Caco-2 (cell line): ENCODE measurements at regions not wholly inside any gene's neighbourhood (a gene's known extent, or its start where the extent isn't known, plus 50 kb on each side); places are given as distances from the start of the nearest gene placed in this dataset.

Source experiments
- BruUV-seq: library from RNA; stranded (reverse); fragments of 400-500 nt; replicated peaks from 2 replicates; lab custom pipeline; 2021; lab: Mats Ljungman, UMichigan
- CTCF ChIA-PET: fragments of 300-600 bp; sonication (Branson Sonifier 250); formaldehyde crosslinking; loops from one replicate; lab custom pipeline; 2022; ENCODE audit warnings: antibody characterized with exemption; lab: Charles Lee
- POLR2A ChIA-PET: fragments of 300-600 bp; sonication (Branson Sonifier 250); formaldehyde crosslinking; loops from one replicate; lab custom pipeline; 2022; ENCODE audit warnings: antibody characterized with exemption; lab: Charles Lee
- DNase-seq, 2 experiments: peaks; one replicate each; pipeline versions ENCODE4 v3.0.0 to v3.0.0-alpha.2; 2020 to 2022
- H3K27me3 ChIP-seq: replicated peaks from 2 replicates; pipeline ENCODE4 v1.6.0; 2011; ENCODE audit warnings: low read length; ENCODE audit not compliant: control insufficient read depth, insufficient read depth
- H3K36me3 ChIP-seq: 2 replicates; pipeline ENCODE4 v1.5.1; 2011; ENCODE audit warnings: low read length; ENCODE audit not compliant: control insufficient read depth, insufficient read depth
- H3K4me1 ChIP-seq: fragments of 250-450 bp; sonication (Bioruptor Pico); 2 replicates; pipeline ENCODE4 v1.5.1; 2020; ENCODE audit warnings: mild to moderate bottlenecking
- H3K4me3 ChIP-seq: 2 replicates; pipeline ENCODE4 v1.5.1; 2011; ENCODE audit warnings: low read depth, mild to moderate bottlenecking, control low read depth, low read length
- H3K9me3 ChIP-seq: fragments of 250-450 bp; sonication (Bioruptor Pico); 2 replicates; pipeline ENCODE4 v1.5.1; 2020; ENCODE audit warnings: mild to moderate bottlenecking, moderate library complexity
- H3K27ac Mint-ChIP-seq: one replicate; pipeline ENCODE4 v1.8.0; 2022; ENCODE audit warnings: mixed read lengths; ENCODE audit not compliant: unreplicated experiment
- H3K27me3 Mint-ChIP-seq: one replicate; pipeline ENCODE4 v1.8.0; 2022; ENCODE audit warnings: mixed read lengths; ENCODE audit not compliant: insufficient read depth, unreplicated experiment
- H3K36me3 Mint-ChIP-seq: one replicate; pipeline ENCODE4 v1.8.0; 2022; ENCODE audit warnings: mild to moderate bottlenecking, mixed read lengths; ENCODE audit not compliant: insufficient read depth, unreplicated experiment
- H3K4me1 Mint-ChIP-seq: one replicate; pipeline ENCODE4 v1.8.0; 2022; ENCODE audit warnings: low read depth, mixed read lengths; ENCODE audit not compliant: unreplicated experiment
- H3K4me3 Mint-ChIP-seq: one replicate; pipeline ENCODE4 v1.8.0; 2022; ENCODE audit warnings: mild to moderate bottlenecking, moderate library complexity, mixed read lengths; ENCODE audit not compliant: unreplicated experiment
- H3K9me3 Mint-ChIP-seq: one replicate; pipeline ENCODE4 v1.8.0; 2022; ENCODE audit warnings: mixed read lengths; ENCODE audit not compliant: unreplicated experiment
- intact Hi-C: fragments of 100-400 bp; cut with micrococcal nuclease; formaldehyde crosslinking; loops from one replicate; pipeline ENCODE4 v1.10.0; 2022; ENCODE audit not compliant: unreplicated experiment
- TF ChIP-seq, protein P1 (sequence below), 2 experiments: fragments of 200-600 bp in 1 of 2; IDR thresholded peaks; 1 replicate in 1 of 2; 2 replicates in 1 of 2; pipeline versions ENCODE4 v1.5.1 to v1.8.0; 2011 to 2022; ENCODE audit warnings: antibody characterized with exemption in 1 of 2, control low read depth in 1 of 2, inconsistent platforms in 1 of 2, low read depth in 1 of 2, low read length in 1 of 2, mild to moderate bottlenecking in 1 of 2, moderate library complexity in 1 of 2; ENCODE audit not compliant: insufficient read depth in 1 of 2, severe bottlenecking in 1 of 2, unreplicated experiment in 1 of 2

DNA sequence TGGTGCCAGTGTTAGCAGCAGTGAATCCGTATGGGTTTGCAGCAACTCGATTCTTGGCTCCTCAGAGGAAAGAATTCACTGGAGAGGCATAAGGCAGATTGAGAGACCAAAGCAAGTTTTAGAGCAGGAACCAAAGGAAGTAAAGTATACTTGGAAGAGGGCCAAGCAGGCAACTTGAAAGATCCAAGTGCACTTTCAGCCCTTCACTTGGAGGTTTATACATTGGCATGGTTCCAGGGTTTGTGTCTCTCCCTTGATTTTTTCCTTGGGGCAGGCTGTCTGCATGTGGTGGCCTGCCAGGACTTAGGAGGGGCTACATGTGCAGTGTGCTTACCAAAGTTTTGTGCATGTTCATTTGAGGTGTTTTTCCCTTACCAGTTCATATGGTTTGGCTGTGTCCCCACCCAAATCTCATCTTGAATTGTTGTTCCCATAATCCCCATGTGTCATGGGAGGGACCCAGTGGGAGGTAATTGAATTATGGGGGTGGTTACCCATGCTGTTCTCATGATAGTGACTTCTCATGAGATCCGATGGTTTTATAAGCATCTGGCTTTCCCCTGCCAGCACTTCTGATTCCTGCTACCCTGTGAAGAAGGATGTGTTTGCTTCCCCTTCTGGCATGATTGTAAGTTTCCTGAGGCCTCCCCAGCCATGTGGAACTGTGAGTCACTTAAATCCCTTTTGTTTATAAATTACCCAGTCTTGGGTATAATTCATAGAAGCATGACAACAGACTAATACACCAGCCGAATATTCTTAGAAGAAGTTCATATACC lies 86.2 kb upstream of the TSPAN5 start:
- no peak overlapping the region for H3K4me3 ChIP-seq
- POLR2A ChIA-PET: no interaction called here
- TF ChIP-seq, protein P1, sequence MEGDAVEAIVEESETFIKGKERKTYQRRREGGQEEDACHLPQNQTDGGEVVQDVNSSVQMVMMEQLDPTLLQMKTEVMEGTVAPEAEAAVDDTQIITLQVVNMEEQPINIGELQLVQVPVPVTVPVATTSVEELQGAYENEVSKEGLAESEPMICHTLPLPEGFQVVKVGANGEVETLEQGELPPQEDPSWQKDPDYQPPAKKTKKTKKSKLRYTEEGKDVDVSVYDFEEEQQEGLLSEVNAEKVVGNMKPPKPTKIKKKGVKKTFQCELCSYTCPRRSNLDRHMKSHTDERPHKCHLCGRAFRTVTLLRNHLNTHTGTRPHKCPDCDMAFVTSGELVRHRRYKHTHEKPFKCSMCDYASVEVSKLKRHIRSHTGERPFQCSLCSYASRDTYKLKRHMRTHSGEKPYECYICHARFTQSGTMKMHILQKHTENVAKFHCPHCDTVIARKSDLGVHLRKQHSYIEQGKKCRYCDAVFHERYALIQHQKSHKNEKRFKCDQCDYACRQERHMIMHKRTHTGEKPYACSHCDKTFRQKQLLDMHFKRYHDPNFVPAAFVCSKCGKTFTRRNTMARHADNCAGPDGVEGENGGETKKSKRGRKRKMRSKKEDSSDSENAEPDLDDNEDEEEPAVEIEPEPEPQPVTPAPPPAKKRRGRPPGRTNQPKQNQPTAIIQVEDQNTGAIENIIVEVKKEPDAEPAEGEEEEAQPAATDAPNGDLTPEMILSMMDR (IDR thresholded peaks at IDR 0.05; ENCODE audit: insufficient read depth in 1 of 2, low read depth in 1 of 2, low read length in 1 of 2, severe bottlenecking in 1 of 2, unreplicated experiment in 1 of 2): no peak
- Mint-ChIP-seq H3K27me3 (no peaks in the 10 kb centered on the region), H3K36me3 (peaks cover 8% of the 10 kb centered on the region), H3K9me3 (peaks cover 13% of the 10 kb centered on the region), H3K27ac (no peak overlapping the region), H3K4me1 (peaks cover 22% of the 10 kb centered on the region), H3K4me3 (no peak overlapping the region)
- no peaks in the 10 kb centered on the region for H3K27me3 ChIP-seq
- intact Hi-C loops: loop anchor here (1.0 to 5.0 kb wide), 4 partner anchors 183 to 312 kb away; partner anchors contain the start of genes EIF4E and METAP1
- H3K9me3 ChIP-seq: no peaks in the 10 kb centered on the region
- CTCF ChIA-PET: no interaction called here
- BruUV-seq: no TSS peak
- no peaks in the 10 kb centered on the region for H3K36me3 ChIP-seq
- H3K4me1 ChIP-seq: peaks cover 35% of the 10 kb centered on the region
- no peak for DNase-seq

DNA sequence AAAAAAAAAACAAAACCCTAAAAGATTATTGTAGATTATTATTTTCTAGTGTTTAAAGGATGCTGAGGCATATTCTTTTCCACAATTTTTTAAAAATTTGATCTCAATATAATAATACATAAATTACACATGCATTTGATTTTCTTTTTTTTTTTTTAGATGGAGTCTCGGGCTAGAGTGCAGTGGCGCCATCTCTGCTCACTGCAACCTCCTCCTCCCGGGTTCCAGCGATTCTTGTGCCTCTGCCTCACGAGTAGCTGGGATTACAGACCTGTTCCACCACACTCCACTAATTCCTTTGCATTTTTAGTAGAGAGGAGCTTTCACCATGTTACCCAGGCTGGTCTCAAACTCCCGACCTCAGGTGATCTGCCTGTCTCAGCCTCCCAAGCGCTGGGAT lies 83.5 kb upstream of the TSPAN5 start:
- H3K36me3 Mint-ChIP-seq: no peaks in the 10 kb centered on the region
- H3K27me3 ChIP-seq: no peaks in the 10 kb centered on the region
- intact Hi-C loops: no loop called here
- H3K4me1 Mint-ChIP-seq: no peaks in the 10 kb centered on the region
- peaks cover 11% of the 10 kb centered on the region for H3K4me1 ChIP-seq
- no peaks in the 10 kb centered on the region for H3K36me3 ChIP-seq
- BruUV-seq: no TSS peak
- H3K9me3 ChIP-seq: 0 out of 2 replicates have a peak, but pooled peaks cover 4% of the 10 kb centered on the region
- no peaks in the 10 kb centered on the region for H3K9me3 Mint-ChIP-seq
- no peak for DNase-seq
- no peaks in the 10 kb centered on the region for H3K27me3 Mint-ChIP-seq
- POLR2A ChIA-PET: no interaction called here
- H3K27ac Mint-ChIP-seq: no peak overlapping the region
- CTCF ChIA-PET: no interaction called here
- no peak overlapping the region for H3K4me3 Mint-ChIP-seq
- TF ChIP-seq, protein P1 (IDR thresholded peaks at IDR 0.05; ENCODE audit: insufficient read depth in 1 of 2, low read depth in 1 of 2, low read length in 1 of 2, severe bottlenecking in 1 of 2, unreplicated experiment in 1 of 2): no peak
- H3K4me3 ChIP-seq: no peak overlapping the region

DNA sequence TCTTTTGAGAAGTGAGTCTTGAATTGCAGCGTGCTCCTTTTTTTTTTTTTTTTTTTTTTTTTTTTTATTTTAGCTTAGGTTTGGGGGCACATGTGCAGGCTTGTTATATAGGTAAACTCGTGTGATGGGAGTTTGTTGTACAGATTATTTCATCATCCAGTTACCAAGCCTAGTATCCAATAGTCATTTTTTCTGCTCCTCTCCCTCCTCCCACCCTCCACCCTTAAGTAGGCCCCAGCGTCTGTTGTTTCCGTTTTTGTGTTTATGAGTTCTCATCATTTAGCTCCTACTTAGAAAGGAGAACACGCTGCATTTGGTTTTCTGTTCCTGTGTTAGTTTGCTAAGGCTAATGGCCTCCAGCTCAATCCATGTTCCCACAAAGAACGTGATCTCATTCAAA lies 81.3 kb upstream of the TSPAN5 start:
- Histone ChIP-seq H3K9me3 (0 out of 2 replicates have a peak, but pooled peaks cover 4% of the 10 kb centered on the region), H3K4me3 (no peak overlapping the region), H3K27me3 (no peaks in the 10 kb centered on the region), H3K36me3 (no peaks in the 10 kb centered on the region), H3K4me1 (no peaks in the 10 kb centered on the region)
- no peak for DNase-seq
- H3K27ac Mint-ChIP-seq: no peak overlapping the region
- TF ChIP-seq, protein P1 (IDR thresholded peaks at IDR 0.05; ENCODE audit: insufficient read depth in 1 of 2, low read depth in 1 of 2, low read length in 1 of 2, severe bottlenecking in 1 of 2, unreplicated experiment in 1 of 2): no peak
- H3K36me3 Mint-ChIP-seq: no peaks in the 10 kb centered on the region
- ChIA-PET POLR2A (no interaction called here), CTCF (interaction anchor here (0.7 kb wide), 1 partner anchor 60 kb away, joined by 4 read pairs; no protein-coding TSS in a partner anchor)
- H3K27me3 Mint-ChIP-seq: no peaks in the 10 kb centered on the region
- H3K4me1 Mint-ChIP-seq: no peaks in the 10 kb centered on the region
- peaks cover 9% of the 10 kb centered on the region for H3K9me3 Mint-ChIP-seq
- intact Hi-C loops: no loop called here
- BruUV-seq: no TSS peak
- H3K4me3 Mint-ChIP-seq: no peak overlapping the region
